Neural cell (in vitro differentiated cells): ENCODE measurements at regions not wholly inside any gene's neighbourhood (a gene's known extent, or its start where the extent isn't known, plus 50 kb on each side); places are given as distances from the start of the nearest gene placed in this dataset.

Source experiments
- POLR2AphosphoS5 ChIP-seq: IDR thresholded peaks from 2 replicates; pipeline ENCODE4 v1.6.1; 2012
- TAF1 ChIP-seq: IDR thresholded peaks from 2 replicates; pipeline ENCODE4 v1.6.1; 2012; ENCODE audit warnings: low read depth

- no peak for TF ChIP-seq TAF1
- no peak for TF ChIP-seq POLR2AphosphoS5
These were observed 131.4 kb downstream of the FOXD2 start for GRCh38 chr1:47569261-47569660.
